Stomach (tissue), 8 donors: ENCODE measurements at regions not wholly inside any gene's neighbourhood (a gene's known extent, or its start where the extent isn't known, plus 50 kb on each side); places are given as distances from the start of the nearest gene placed in this dataset.

Experiments used
- DNase-seq, 2 donors: peaks; one replicate each; pipeline versions ENCODE4 v3.0.0 to v3.0.0-alpha.2; 2013 to 2019
- H3K27ac ChIP-seq, 5 donors: fragments of 200-600 bp in 4 of 5; sonication (generic) in 4 of 5; one replicate each; pipeline ENCODE4 v1.5.1; 2013 to 2019; ENCODE audit warnings: mild to moderate bottlenecking in 1 of 5, moderate library complexity in 1 of 5
- H3K27me3 ChIP-seq, 3 donors: fragments of 200-600 bp; sonication (generic); one replicate each; pipeline ENCODE4 v1.5.1; 2017 to 2019; ENCODE audit warnings: mixed run types in 1 of 3
- H3K36me3 ChIP-seq, 4 donors: fragments of 200-600 bp; sonication (generic); 1 replicate in 3 of 4; 2 replicates in 1 of 4; pipeline ENCODE4 v1.5.1; 2016 to 2019
- H3K4me1 ChIP-seq, 4 donors: fragments of 200-600 bp; sonication (generic); one replicate each; pipeline ENCODE4 v1.5.1; 2016 to 2019
- H3K4me3 ChIP-seq, 4 donors: fragments of 200-600 bp; sonication (generic) in 3 of 4; one replicate each; pipeline ENCODE4 v1.5.1; 2016 to 2019; ENCODE audit warnings: mild to moderate bottlenecking in 1 of 4
- H3K9me3 ChIP-seq, 4 donors: fragments of 200-600 bp; sonication (generic); one replicate each; pipeline ENCODE4 v1.5.1; 2016 to 2019
- EP300 ChIP-seq: sonication (generic); formaldehyde crosslinking; IDR thresholded peaks from one replicate; pipeline ENCODE4 v1.6.1; 2017; ENCODE audit warnings: antibody characterized with exemption
- POLR2A ChIP-seq, 4 donors: fragments of 450-650 bp; IDR thresholded peaks; one replicate each; pipeline ENCODE4 v1.6.1; 2016; ENCODE audit warnings: antibody characterized with exemption in 4 of 4, control low read depth in 2 of 4, mild to moderate bottlenecking in 1 of 4, moderate library complexity in 1 of 4
- POLR2AphosphoS5 ChIP-seq, 3 donors: sonication (generic); formaldehyde crosslinking; IDR thresholded peaks; one replicate each; pipeline ENCODE4 v1.6.1; 2016; ENCODE audit warnings: antibody characterized with exemption in 3 of 3
- WGBS, 5 donors: extraction: QIAGEN DNeasy Blood & Tissue Kit in 3 of 5; methylation state at CpG; one replicate each; pipeline versions ENCODE4 v1.1.5 to v1.1.7; 2013 to 2018; 5-methylcytosine and 5-hydroxymethylcytosine counted together
- intact Hi-C: fragments of 100-400 bp; cut with DNase I; formaldehyde crosslinking; loops from one replicate; pipeline ENCODE4 v1.15.1; 2023; ENCODE audit warnings: low total_unique reads
- TF ChIP-seq, protein P1 (sequence below), 7 experiments: fragments of 450-650 bp in 4 of 7; fragments of 200-600 bp in 3 of 7; sonication (generic) in 3 of 7; IDR thresholded peaks; one replicate each; pipeline ENCODE4 v1.5.1; 2016 to 2019; ENCODE audit warnings: antibody characterized with exemption in 7 of 7, control low read depth in 2 of 7, mild to moderate bottlenecking in 1 of 7
- donor health status: healthy with polysubstance abuse.
- donor health status: Bipolar disorder and iron deficiency.
- donor health status: healthy.

DNA sequence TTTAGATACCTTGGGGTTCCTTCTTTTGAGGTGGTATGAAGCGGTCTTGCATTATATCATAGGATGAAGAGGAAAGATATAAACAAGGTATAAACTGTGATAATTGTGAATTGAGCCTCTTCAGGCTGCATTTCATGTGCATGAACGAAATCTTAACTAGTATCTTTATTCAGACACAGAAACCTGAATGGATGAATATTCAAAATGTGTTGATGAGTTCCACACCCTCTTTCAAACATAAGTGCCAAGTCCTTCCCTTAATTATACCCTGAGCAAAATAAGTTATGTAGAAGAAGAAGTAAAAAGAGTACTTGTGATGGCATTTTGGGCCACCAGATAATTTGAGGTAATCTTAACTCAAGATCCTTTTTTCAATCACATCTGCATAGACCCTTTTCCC lies 103.1 kb upstream of the CFAP20DC start:
- H3K36me3 ChIP-seq: no peaks in the 10 kb centered on the region
- intact Hi-C loops: no loop called here
- H3K27me3 ChIP-seq: no peaks in the 10 kb centered on the region
- H3K4me1 ChIP-seq: no peaks in the 10 kb centered on the region
- WGBS, 5 donors: 71 to 90% (median 80%) methylated on average over 2 of the region's 2 CpGs
- no peak for TF ChIP-seq EP300
- no peak for TF ChIP-seq POLR2A (IDR thresholded peaks at IDR 0.05)
- TF ChIP-seq POLR2AphosphoS5 (IDR thresholded peaks at IDR 0.05): no peak
- TF ChIP-seq, protein P1, sequence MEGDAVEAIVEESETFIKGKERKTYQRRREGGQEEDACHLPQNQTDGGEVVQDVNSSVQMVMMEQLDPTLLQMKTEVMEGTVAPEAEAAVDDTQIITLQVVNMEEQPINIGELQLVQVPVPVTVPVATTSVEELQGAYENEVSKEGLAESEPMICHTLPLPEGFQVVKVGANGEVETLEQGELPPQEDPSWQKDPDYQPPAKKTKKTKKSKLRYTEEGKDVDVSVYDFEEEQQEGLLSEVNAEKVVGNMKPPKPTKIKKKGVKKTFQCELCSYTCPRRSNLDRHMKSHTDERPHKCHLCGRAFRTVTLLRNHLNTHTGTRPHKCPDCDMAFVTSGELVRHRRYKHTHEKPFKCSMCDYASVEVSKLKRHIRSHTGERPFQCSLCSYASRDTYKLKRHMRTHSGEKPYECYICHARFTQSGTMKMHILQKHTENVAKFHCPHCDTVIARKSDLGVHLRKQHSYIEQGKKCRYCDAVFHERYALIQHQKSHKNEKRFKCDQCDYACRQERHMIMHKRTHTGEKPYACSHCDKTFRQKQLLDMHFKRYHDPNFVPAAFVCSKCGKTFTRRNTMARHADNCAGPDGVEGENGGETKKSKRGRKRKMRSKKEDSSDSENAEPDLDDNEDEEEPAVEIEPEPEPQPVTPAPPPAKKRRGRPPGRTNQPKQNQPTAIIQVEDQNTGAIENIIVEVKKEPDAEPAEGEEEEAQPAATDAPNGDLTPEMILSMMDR (IDR thresholded peaks at IDR 0.05): no peak
- DNase-seq: no peak
- H3K4me3 ChIP-seq: no peak overlapping the region
- no peak overlapping the region for H3K27ac ChIP-seq
- peaks cover 0 to 12% (median 7%) of the 10 kb centered on the region in 4 donors for H3K9me3 ChIP-seq

DNA sequence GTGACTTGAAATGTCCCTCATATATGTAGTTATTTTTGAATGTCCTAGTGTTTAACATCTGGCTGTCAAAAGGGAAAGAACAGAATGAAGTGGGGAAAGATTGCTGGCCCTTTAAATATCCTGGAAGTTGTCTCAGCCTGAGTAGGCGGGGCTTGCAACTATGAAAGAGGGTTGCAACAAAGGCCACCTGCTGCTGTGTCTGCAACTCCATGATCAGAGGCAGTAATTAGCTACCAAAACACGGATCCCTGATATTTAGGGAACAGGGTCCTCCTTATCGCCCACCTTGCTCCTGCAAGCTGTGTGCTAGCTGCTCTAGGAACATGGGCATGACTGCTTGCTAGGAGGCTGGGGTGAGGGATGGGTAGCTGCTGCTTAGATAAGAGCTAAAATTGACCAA lies 100.2 kb upstream of the CFAP20DC start:
- no peak for DNase-seq
- intact Hi-C loops: no loop called here
- TF ChIP-seq POLR2AphosphoS5 (IDR thresholded peaks at IDR 0.05) (no peak), POLR2A (IDR thresholded peaks at IDR 0.05) (no peak), EP300 (no peak)
- TF ChIP-seq, protein P1 (IDR thresholded peaks at IDR 0.05): no peak
- Histone ChIP-seq H3K27ac (no peak overlapping the region), H3K4me3 (no peak overlapping the region), H3K27me3 (no peaks in the 10 kb centered on the region), H3K9me3 (peaks cover 0 to 17% (median 8%) of the 10 kb centered on the region in 4 donors), H3K4me1 (no peaks in the 10 kb centered on the region), H3K36me3 (no peaks in the 10 kb centered on the region)
- WGBS, 5 donors: 59 to 66% (median 59%) methylated on average over 3 of the region's 3 CpGs

DNA sequence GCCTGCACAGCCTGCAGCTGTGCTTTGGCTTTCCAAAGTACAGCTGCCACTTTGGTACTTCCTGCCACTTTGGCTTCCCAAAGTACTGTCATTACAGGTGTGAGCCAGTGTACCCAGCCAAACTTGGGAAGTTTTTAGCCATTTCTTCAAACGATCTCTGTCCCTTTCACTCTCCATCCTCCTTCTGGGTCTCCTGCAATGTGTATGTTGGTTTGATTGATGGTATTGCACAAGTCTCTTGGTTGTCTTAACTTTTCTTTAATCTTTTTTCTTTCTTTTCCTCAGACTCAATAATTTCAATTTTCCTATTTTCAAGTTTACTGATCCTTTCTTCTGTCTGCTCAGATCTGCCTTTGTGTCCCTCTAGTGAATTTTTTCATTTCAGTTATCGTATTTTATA lies 99.3 kb upstream of the CFAP20DC start:
- TF ChIP-seq, protein P1 (IDR thresholded peaks at IDR 0.05): no peak
- TF ChIP-seq EP300 (no peak), POLR2A (IDR thresholded peaks at IDR 0.05) (no peak), POLR2AphosphoS5 (IDR thresholded peaks at IDR 0.05) (no peak)
- Histone ChIP-seq H3K9me3 (peaks cover 0 to 17% (median 8%) of the 10 kb centered on the region in 4 donors), H3K4me3 (no peak overlapping the region), H3K27ac (no peak overlapping the region), H3K36me3 (no peaks in the 10 kb centered on the region), H3K4me1 (no peaks in the 10 kb centered on the region), H3K27me3 (no peaks in the 10 kb centered on the region)
- 78 to 92% (median 88%) methylated on average over 2 of the region's 2 CpGs for WGBS, 5 donors
- intact Hi-C loops: no loop called here
- no peak for DNase-seq

DNA sequence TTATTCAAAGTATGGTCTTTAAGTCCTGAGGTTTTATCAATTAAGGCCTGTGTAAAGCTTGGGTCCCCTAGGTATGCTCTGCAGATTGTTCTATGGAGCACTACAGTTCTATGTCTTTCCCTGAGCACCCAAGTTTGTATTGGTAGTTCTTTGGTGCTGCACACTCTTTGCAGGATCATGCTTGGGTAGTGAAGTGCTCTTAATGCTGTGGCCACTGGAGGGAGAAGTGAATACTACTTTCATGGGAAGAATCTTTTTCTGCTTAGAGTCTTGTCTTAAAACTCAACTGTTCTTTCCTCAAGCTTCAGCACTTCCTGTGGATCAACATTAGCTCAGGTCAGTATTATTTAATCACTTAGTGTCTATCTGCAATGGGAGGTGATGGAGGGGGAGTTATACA lies 93.6 kb upstream of the CFAP20DC start:
- no peak for DNase-seq
- TF ChIP-seq POLR2AphosphoS5 (IDR thresholded peaks at IDR 0.05): no peak
- TF ChIP-seq POLR2A (IDR thresholded peaks at IDR 0.05): no peak
- peaks cover 0 to 10% (median under 1%) of the 10 kb centered on the region in 4 donors for H3K9me3 ChIP-seq
- no peak overlapping the region for H3K4me3 ChIP-seq
- intact Hi-C loops: no loop called here
- no peaks in the 10 kb centered on the region for H3K27me3 ChIP-seq
- H3K36me3 ChIP-seq: no peaks in the 10 kb centered on the region
- H3K4me1 ChIP-seq: no peaks in the 10 kb centered on the region
- no peak overlapping the region for H3K27ac ChIP-seq

DNA sequence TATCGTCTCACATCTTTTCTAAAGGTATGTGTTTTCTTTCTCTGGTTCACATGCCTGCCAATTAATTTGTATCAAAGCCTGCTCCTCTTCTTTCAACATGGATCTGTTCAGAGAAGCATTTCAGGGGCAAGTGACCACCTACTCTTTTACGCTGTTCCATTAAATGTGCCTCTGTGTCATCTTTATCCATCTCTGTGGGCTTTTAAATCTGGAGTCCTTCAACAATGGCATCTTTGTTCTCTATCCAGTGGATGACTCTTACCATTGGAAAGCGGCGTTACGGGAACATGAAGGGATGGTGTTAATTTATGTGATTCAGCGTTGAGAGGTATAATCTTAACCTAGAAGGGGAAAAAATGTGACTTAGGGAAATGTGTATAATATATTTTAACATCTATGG lies 92.7 kb upstream of the CFAP20DC start:
- DNase-seq: no peak
- no peaks in the 10 kb centered on the region for H3K4me1 ChIP-seq
- TF ChIP-seq POLR2A (IDR thresholded peaks at IDR 0.05) (no peak), EP300 (no peak), POLR2AphosphoS5 (IDR thresholded peaks at IDR 0.05) (no peak)
- TF ChIP-seq, protein P1 (IDR thresholded peaks at IDR 0.05): no peak
- no peaks in the 10 kb centered on the region for H3K27me3 ChIP-seq
- no peaks in the 10 kb centered on the region for H3K36me3 ChIP-seq
- intact Hi-C loops: no loop called here
- no peak overlapping the region for H3K4me3 ChIP-seq
- WGBS, 5 donors: 81 to 89% (median 85%) methylated on average over 6 of the region's 6 CpGs
- H3K27ac ChIP-seq: no peak overlapping the region
- peaks cover 0 to 5% (median 0%) of the 10 kb centered on the region in 4 donors for H3K9me3 ChIP-seq
